ENCODE measurements at regions not wholly inside any gene's neighbourhood (a gene's known extent, or its start where the extent isn't known, plus 50 kb on each side); places are given as distances from the start of the nearest gene placed in this dataset.

DNA sequence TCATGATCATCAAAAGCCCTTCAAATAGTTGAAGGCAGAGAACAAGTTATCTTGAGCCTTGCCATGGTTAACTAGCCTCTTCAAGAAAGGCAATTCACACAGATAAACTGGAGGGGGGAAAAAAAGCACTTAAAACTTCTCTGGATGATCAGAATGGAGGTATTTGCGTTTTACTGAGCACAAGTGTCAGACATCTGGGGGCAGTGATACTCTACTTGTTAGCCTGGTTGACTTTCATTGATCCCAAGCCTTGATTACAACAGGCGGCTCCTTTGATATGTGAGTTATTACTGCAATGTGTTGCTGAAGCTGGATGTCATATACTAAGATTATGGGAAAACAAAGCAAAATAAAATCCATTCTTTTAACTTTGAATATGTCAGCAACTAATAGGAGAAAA is 155.0 kb upstream of the HS3ST3A1 start:
- TF ChIP-seq POLR2A (IDR thresholded peaks at IDR 0.05), result no peak
- TF ChIP-seq, protein P1, sequence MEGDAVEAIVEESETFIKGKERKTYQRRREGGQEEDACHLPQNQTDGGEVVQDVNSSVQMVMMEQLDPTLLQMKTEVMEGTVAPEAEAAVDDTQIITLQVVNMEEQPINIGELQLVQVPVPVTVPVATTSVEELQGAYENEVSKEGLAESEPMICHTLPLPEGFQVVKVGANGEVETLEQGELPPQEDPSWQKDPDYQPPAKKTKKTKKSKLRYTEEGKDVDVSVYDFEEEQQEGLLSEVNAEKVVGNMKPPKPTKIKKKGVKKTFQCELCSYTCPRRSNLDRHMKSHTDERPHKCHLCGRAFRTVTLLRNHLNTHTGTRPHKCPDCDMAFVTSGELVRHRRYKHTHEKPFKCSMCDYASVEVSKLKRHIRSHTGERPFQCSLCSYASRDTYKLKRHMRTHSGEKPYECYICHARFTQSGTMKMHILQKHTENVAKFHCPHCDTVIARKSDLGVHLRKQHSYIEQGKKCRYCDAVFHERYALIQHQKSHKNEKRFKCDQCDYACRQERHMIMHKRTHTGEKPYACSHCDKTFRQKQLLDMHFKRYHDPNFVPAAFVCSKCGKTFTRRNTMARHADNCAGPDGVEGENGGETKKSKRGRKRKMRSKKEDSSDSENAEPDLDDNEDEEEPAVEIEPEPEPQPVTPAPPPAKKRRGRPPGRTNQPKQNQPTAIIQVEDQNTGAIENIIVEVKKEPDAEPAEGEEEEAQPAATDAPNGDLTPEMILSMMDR (IDR thresholded peaks at IDR 0.05), result no peak
